A673 (cell line): ENCODE measurements at regions not wholly inside any gene's neighbourhood (a gene's known extent, or its start where the extent isn't known, plus 50 kb on each side); places are given as distances from the start of the nearest gene placed in this dataset.

Experiments used
- CTCF ChIP-seq: fragments of 300-800, 200-600 bp; sonication (generic); conservative IDR thresholded peaks from 2 replicates; pipeline ENCODE4 v1.5.1; 2017; ENCODE audit warnings: low read depth, mild to moderate bottlenecking, antibody characterized with exemption, low read length, moderate library complexity, mixed read lengths
- EZH2 ChIP-seq: fragments of 200-600 bp; sonication (generic); IDR thresholded peaks from 2 replicates; pipeline ENCODE4 v1.6.1; 2017; ENCODE audit warnings: borderline replicate concordance, low read depth, mild to moderate bottlenecking, mixed read lengths, antibody characterized with exemption, low read length; ENCODE audit not compliant: poor library complexity, severe bottlenecking

- no peak for TF ChIP-seq CTCF
- TF ChIP-seq EZH2, result no peak
Observed at GRCh38 chr3:31218082-31218481, 314.6 kb upstream of the STT3B start.
